Lower leg skin (tissue), 3 donors: ENCODE measurements at regions not wholly inside any gene's neighbourhood (a gene's known extent, or its start where the extent isn't known, plus 50 kb on each side); places are given as distances from the start of the nearest gene placed in this dataset.

Experiments used
- POLR2A ChIP-seq, 2 donors: fragments of 450-650 bp; IDR thresholded peaks; one replicate each; pipeline ENCODE4 v1.6.1; 2016 to 2017; ENCODE audit warnings: antibody characterized with exemption in 2 of 2, mild to moderate bottlenecking in 1 of 2, moderate library complexity in 1 of 2
- TF ChIP-seq, protein P1 (sequence below), 3 donors: fragments of 450-650 bp; IDR thresholded peaks; one replicate each; pipeline ENCODE4 v1.5.1; 2016; ENCODE audit warnings: antibody characterized with exemption in 3 of 3, mild to moderate bottlenecking in 3 of 3, moderate library complexity in 2 of 3

DNA sequence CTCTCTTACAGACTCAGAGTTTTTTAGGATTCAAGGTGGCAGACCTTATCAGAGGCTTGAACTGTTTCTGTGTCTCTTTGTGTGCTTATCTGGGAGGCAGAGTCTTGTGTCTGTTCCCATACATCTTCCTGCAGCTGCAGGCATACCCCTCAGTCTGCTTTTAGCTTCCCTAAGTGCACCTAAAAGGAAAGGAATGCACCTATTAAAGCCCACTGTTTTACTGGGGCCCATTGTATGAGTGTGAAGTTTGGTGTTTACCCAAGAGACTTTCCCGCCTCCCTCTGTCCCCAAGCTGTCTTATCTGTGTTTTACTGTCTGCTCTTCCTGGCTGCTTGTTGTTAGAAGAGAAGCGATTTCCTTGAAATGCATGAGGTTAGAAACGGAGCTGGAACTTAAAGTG, 1757.3 kb upstream of the PIK3C3 start:
- TF ChIP-seq, protein P1, sequence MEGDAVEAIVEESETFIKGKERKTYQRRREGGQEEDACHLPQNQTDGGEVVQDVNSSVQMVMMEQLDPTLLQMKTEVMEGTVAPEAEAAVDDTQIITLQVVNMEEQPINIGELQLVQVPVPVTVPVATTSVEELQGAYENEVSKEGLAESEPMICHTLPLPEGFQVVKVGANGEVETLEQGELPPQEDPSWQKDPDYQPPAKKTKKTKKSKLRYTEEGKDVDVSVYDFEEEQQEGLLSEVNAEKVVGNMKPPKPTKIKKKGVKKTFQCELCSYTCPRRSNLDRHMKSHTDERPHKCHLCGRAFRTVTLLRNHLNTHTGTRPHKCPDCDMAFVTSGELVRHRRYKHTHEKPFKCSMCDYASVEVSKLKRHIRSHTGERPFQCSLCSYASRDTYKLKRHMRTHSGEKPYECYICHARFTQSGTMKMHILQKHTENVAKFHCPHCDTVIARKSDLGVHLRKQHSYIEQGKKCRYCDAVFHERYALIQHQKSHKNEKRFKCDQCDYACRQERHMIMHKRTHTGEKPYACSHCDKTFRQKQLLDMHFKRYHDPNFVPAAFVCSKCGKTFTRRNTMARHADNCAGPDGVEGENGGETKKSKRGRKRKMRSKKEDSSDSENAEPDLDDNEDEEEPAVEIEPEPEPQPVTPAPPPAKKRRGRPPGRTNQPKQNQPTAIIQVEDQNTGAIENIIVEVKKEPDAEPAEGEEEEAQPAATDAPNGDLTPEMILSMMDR (IDR thresholded peaks at IDR 0.05): no peak
- no peak for TF ChIP-seq POLR2A (IDR thresholded peaks at IDR 0.05)
